ENCODE measurements at regions not wholly inside any gene's neighbourhood (a gene's known extent, or its start where the extent isn't known, plus 50 kb on each side); places are given as distances from the start of the nearest gene placed in this dataset.

DNA sequence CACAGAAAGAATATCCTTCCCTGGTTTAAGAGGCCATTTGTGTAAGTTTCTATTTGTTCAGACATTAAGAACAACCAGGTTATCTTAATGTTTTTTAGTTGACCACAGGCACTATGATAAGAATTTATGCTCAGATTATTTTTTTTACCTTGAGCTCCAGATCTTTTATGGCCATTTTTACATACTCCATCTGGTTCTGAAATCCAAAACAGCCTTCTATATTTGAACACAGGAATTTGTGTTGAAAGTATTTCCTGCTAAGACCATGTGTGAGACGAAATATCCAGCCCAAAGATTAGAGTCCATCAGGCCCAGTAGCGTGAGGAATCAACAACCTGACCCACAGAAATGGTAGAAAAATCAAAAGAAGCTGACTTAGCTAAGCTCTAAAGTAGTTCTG lies 569.9 kb upstream of the FAT3 start:
- no peaks in the 10 kb centered on the region for H3K27me3 Mint-ChIP-seq (ENCODE audit: low read depth)
- no peaks in the 10 kb centered on the region for H3K36me3 Mint-ChIP-seq (ENCODE audit: low read depth)
- DNase-seq (ENCODE audit: low spot score) = no peak
- H3K4me1 Mint-ChIP-seq (ENCODE audit: low read depth) = no peaks in the 10 kb centered on the region
- peaks cover 9% of the 10 kb centered on the region for H3K9me3 Mint-ChIP-seq
- H3K27ac Mint-ChIP-seq = no peak overlapping the region
- no peak overlapping the region for H3K4me3 Mint-ChIP-seq (ENCODE audit: low read depth)
- intact Hi-C loops (cut with micrococcal nuclease) = no loop called here

DNA sequence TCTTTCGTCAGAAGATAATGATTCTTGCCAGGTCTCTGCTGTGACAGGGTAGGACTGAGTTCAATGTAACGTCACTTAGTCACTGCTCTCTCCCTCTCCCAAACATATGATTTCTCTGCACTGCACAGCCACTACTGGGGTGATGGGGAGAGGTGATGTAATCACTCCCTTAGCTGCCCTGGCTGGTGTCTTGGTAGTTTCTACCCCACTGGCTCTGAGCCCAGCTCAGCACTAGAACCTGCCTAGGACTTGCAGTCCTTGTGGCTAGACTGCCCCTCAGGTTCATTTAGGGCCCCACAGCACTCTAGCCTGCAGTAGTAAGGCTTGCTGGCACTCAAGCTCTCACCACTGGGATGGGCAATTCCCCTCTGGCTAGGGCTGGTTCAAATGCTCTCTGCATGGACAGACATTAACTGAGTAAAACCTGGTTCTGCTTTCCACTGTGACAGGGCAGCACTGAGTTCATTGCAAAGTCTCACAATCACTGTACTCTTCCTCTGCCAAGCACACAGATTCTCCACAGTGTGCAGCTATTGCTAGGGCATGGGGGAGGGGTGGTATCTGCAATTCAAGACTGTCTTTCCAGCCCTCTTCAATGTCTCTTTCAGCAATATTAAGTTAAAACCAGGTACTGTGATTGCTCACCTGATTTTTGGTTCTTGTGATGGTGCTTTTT lies 571.4 kb upstream of the FAT3 start:
- Mint-ChIP-seq H3K27me3 (ENCODE audit: low read depth) (no peaks in the 10 kb centered on the region), H3K4me1 (ENCODE audit: low read depth) (no peaks in the 10 kb centered on the region), H3K36me3 (ENCODE audit: low read depth) (no peaks in the 10 kb centered on the region), H3K9me3 (peaks cover 9% of the 10 kb centered on the region), H3K27ac (no peak overlapping the region), H3K4me3 (ENCODE audit: low read depth) (no peak overlapping the region)
- intact Hi-C loops (cut with micrococcal nuclease) = no loop called here
- DNase-seq (ENCODE audit: low spot score) = no peak

DNA sequence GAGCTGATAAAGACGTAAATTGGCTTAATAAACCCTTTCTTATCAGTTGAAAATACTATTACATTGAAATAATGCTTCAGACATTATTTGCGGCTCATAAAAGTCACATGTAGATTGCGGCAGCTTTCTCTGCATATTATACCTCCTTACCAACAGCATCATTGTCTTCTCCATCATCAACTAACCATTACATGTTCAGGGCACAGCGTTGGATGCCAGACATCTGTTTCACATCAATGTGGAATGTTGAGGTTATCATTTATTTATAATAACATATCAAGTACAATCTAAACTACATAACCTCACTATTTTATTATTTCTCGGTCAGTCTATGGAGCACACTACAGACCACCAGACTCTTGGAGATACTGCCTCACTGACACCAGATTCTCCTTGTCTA lies 573.8 kb upstream of the FAT3 start:
- intact Hi-C loops (cut with micrococcal nuclease) = no loop called here
- no peaks in the 10 kb centered on the region for H3K4me1 Mint-ChIP-seq (ENCODE audit: low read depth)
- H3K27me3 Mint-ChIP-seq (ENCODE audit: low read depth) = no peaks in the 10 kb centered on the region
- DNase-seq (ENCODE audit: low spot score) = no peak
- H3K36me3 Mint-ChIP-seq (ENCODE audit: low read depth) = no peaks in the 10 kb centered on the region
- peaks cover 8% of the 10 kb centered on the region for H3K9me3 Mint-ChIP-seq
- H3K4me3 Mint-ChIP-seq (ENCODE audit: low read depth) = no peak overlapping the region
- H3K27ac Mint-ChIP-seq = no peak overlapping the region

DNA sequence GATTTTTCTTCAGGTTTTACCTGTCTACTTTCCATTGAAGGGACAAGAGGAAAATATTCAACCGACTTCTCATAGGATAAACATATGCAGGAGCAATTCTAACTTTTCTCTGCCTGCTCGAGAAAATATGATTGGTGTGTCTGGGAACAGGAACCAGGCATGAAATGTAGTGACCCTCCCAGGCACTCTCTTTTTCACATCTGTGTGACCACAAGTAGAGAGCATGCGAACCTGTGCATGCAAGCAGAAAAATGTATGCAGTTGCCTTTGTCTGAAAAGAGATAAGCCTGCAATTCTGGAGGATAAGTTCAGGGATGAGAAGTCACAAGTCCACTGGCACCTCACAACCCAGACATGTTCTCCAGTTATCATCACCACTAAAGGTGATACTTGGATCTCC lies 583.5 kb upstream of the FAT3 start:
- H3K4me3 Mint-ChIP-seq (ENCODE audit: low read depth) = no peak overlapping the region
- H3K36me3 Mint-ChIP-seq (ENCODE audit: low read depth) = no peaks in the 10 kb centered on the region
- intact Hi-C loops (cut with micrococcal nuclease) = no loop called here
- no peaks in the 10 kb centered on the region for H3K4me1 Mint-ChIP-seq (ENCODE audit: low read depth)
- no peaks in the 10 kb centered on the region for H3K27me3 Mint-ChIP-seq (ENCODE audit: low read depth)
- H3K27ac Mint-ChIP-seq = no peak overlapping the region
- DNase-seq (ENCODE audit: low spot score) = no peak
- H3K9me3 Mint-ChIP-seq = peaks cover 28% of the 10 kb centered on the region

DNA sequence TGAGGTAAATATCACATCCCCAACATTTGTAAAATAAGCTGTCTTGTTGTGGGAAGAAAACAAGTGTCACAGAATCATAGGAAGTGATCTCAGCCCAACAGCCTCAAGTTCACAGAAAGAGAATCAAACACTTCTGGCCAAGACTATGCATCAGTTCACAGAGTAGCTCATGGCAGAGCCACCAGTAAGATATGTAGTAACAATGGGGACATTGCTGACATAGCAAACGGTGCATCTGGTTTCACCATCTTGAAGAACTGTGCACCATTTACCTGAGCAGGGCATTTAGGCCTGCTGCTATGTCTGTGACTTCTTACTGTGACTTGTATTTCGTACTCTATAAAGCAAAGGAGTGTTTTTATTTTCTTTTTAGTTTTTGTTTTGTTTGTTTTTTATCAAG lies 585.3 kb upstream of the FAT3 start:
- no peaks in the 10 kb centered on the region for H3K4me1 Mint-ChIP-seq (ENCODE audit: low read depth)
- intact Hi-C loops (cut with micrococcal nuclease) = no loop called here
- DNase-seq (ENCODE audit: low spot score) = no peak

DNA sequence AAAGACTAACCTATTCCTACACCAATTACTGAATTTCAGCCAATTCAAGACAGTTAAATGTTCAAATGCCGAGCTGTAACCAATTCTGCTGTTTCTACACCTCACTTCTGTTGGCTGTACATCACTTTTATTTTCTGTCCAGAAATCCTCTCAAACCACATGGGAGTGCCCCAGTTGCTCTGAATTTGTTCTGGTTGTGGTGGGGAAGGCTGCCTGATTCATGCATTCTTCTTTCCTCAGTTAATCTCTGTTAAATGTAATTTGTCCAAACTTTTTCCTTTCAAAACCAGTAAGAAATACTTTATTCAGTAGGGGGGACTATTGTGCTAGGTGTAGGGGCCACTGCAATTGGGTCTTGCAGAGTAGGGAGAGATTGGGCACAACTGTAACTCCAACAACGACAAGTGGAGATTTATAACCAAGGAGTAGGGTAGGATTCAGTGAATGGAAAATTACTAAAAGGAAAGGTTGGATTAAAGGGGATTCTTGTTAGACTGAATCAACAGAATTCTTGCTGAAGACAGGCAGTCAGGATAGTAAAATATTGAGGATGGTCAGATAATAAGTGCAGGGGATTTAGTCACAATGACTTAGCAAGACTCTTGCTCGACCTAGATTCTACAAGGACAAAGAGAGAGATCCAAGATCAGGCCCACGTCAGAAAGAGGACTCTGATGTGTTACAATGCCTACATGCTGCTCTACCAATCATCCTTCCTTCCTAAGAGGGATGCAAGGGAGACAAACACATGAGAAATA lies 593.5 kb upstream of the FAT3 start:
- no peak overlapping the region for H3K4me3 Mint-ChIP-seq (ENCODE audit: low read depth)
- peaks cover 19% of the 10 kb centered on the region for H3K9me3 Mint-ChIP-seq
- H3K27me3 Mint-ChIP-seq (ENCODE audit: low read depth) = no peaks in the 10 kb centered on the region
- intact Hi-C loops (cut with micrococcal nuclease) = no loop called here
- no peak for DNase-seq (ENCODE audit: low spot score)
- no peaks in the 10 kb centered on the region for H3K36me3 Mint-ChIP-seq (ENCODE audit: low read depth)
- H3K27ac Mint-ChIP-seq = no peak overlapping the region
- H3K4me1 Mint-ChIP-seq (ENCODE audit: low read depth) = no peaks in the 10 kb centered on the region

More for the DNA sequence above, 585.3 kb upstream of the FAT3 start:
- Mint-ChIP-seq H3K27me3 (ENCODE audit: low read depth) (no peaks in the 10 kb centered on the region), H3K9me3 (peaks cover 24% of the 10 kb centered on the region), H3K27ac (no peak overlapping the region), H3K36me3 (ENCODE audit: low read depth) (no peaks in the 10 kb centered on the region), H3K4me3 (ENCODE audit: low read depth) (no peak overlapping the region)

DNA sequence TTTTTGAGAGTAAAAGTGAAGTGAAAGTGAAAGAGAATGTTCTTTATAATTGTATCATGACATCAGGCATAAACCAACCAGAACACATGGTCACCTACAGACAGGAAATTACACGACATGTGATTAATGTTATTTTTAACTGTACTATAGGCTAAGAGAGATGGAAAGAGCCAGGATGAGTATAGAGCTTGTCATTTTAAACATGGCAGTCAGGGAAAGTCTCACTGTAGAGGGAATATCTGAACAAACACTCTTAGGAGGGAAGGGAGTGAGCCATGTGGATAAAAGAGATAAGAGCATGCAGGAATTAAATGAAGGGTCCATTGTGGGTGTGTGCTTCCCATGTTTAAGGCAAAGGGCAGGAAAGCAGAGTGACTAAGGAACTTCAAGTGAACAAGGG lies 599.1 kb upstream of the FAT3 start:
- DNase-seq (ENCODE audit: low spot score) = no peak
- H3K27ac Mint-ChIP-seq = no peak overlapping the region

DNA sequence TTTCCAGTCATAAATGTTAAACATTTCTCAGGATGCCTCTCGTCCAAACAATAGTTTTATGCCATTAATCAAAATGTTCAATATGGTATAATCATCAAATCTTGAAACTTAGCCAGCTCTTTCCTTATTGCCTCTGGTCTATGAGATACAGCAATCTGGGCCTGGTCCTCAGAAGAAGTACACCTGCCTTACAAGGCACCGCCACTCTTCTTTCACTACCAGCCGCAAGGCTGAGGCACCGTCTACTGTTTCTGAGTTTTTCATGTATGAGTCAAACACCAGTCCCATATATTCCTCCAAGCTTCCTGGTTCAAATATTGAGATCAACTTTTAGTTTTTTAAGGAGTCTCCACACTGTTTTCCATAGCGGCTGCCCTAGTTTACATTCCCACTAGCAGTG lies 600.6 kb upstream of the FAT3 start:
- Mint-ChIP-seq H3K27ac (no peak overlapping the region), H3K9me3 (peaks cover 38% of the 10 kb centered on the region), H3K27me3 (ENCODE audit: low read depth) (no peaks in the 10 kb centered on the region), H3K4me3 (ENCODE audit: low read depth) (no peak overlapping the region), H3K4me1 (ENCODE audit: low read depth) (no peaks in the 10 kb centered on the region), H3K36me3 (ENCODE audit: low read depth) (no peaks in the 10 kb centered on the region)
- intact Hi-C loops (cut with micrococcal nuclease) = no loop called here
- no peak for DNase-seq (ENCODE audit: low spot score)

More for the DNA sequence above, 599.1 kb upstream of the FAT3 start:
- no peaks in the 10 kb centered on the region for H3K27me3 Mint-ChIP-seq (ENCODE audit: low read depth)
- H3K4me1 Mint-ChIP-seq (ENCODE audit: low read depth) = no peaks in the 10 kb centered on the region
- H3K9me3 Mint-ChIP-seq = peaks cover 29% of the 10 kb centered on the region
- intact Hi-C loops (cut with micrococcal nuclease) = no loop called here
- H3K4me3 Mint-ChIP-seq (ENCODE audit: low read depth) = no peak overlapping the region
- H3K36me3 Mint-ChIP-seq (ENCODE audit: low read depth) = no peaks in the 10 kb centered on the region

DNA sequence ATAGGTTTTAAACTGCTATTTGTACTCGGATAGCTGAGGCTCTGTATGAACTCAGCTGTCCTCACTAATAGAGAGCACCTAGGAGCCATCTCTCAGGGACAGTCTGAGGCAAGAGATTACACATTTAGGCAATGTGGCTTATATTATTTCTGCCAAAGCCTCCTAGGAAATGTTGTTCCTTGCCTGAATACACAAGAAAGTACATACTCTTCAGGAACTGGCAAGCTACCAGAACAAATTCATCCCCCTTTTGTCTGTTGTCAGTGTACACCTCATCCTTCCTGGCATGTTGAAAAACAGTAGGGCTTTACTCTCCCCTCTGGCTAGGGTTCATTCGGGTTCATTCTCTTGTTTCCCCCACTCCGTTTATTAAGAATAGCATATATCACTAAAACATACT lies 615.9 kb upstream of the FAT3 start:
- H3K9me3 Mint-ChIP-seq = peaks cover 36% of the 10 kb centered on the region
- H3K27me3 Mint-ChIP-seq (ENCODE audit: low read depth) = no peaks in the 10 kb centered on the region
- no peak overlapping the region for H3K27ac Mint-ChIP-seq
- DNase-seq (ENCODE audit: low spot score) = no peak
- H3K4me3 Mint-ChIP-seq (ENCODE audit: low read depth) = no peak overlapping the region
- intact Hi-C loops (cut with micrococcal nuclease) = no loop called here
- H3K36me3 Mint-ChIP-seq (ENCODE audit: low read depth) = no peaks in the 10 kb centered on the region
- H3K4me1 Mint-ChIP-seq (ENCODE audit: low read depth) = no peaks in the 10 kb centered on the region

DNA sequence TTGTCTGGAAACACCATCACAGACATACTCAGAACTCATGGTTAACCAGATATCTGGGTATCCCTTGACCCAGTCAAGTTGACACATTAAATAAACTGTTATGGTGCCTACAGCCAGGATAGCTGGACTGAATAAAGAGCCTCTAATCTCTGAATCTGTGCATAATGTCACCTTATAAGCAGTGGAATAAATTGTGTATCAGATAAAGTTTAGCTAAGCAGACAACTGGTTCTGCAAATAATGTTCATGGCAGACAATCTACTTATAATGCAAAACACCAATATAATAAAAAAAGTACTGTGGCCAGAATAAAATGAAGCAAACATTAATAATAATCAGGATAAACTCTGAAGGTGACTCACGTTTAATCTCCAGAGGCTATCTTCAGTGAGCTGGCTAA lies 628.5 kb upstream of the FAT3 start:
- Mint-ChIP-seq H3K27me3 (ENCODE audit: low read depth) (no peaks in the 10 kb centered on the region), H3K4me3 (ENCODE audit: low read depth) (no peak overlapping the region), H3K36me3 (ENCODE audit: low read depth) (no peaks in the 10 kb centered on the region), H3K4me1 (ENCODE audit: low read depth) (no peaks in the 10 kb centered on the region), H3K27ac (no peak overlapping the region), H3K9me3 (peaks cover 19% of the 10 kb centered on the region)
- intact Hi-C loops (cut with micrococcal nuclease) = no loop called here
- DNase-seq (ENCODE audit: low spot score) = no peak

DNA sequence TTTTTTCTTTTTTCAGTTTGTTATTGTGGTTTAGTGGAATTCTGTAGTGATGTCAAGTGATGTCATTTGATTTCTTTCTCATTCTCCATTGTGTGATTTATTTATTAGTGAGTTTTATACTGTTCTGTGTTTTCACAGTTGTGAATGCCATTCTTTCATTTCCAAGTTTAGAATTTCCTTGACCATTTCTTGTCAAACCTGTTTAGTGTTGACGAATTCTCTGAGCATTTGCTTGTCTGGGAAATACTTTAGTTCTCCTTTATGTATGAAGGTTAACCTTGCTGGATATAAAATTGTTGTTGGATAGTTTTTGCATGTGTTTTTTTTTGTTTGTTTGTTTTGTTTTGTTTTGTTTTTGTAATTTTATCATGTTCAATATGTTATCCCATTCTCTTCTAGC lies 633.6 kb upstream of the FAT3 start:
- Mint-ChIP-seq H3K4me1 (ENCODE audit: low read depth) (no peaks in the 10 kb centered on the region), H3K4me3 (ENCODE audit: low read depth) (no peak overlapping the region), H3K27ac (no peak overlapping the region), H3K36me3 (ENCODE audit: low read depth) (no peaks in the 10 kb centered on the region), H3K27me3 (ENCODE audit: low read depth) (no peaks in the 10 kb centered on the region), H3K9me3 (peaks cover 61% of the 10 kb centered on the region)
- intact Hi-C loops (cut with micrococcal nuclease) = no loop called here
- DNase-seq (ENCODE audit: low spot score) = no peak

DNA sequence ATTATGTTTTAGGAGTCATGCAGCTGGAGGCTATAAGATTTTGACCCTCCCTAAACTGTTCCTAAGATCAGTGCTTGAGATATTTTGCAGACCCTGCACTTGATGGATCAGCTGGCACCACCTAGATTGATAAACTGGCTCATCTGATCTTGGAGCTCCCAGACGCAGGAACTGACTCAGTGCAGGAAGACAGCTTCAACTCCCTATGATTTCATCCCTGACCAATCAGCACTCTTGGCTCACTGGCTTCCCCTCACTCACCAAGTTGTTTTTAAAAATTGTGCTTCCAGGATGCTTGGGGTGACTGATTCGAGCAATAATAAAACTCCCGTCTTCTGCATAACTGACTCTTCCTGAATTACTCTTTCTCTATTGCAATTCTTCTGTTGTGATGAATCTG lies 637.5 kb upstream of the FAT3 start:
- peaks cover 74% of the 10 kb centered on the region for H3K9me3 Mint-ChIP-seq
- no peaks in the 10 kb centered on the region for H3K4me1 Mint-ChIP-seq (ENCODE audit: low read depth)
- no peak overlapping the region for H3K27ac Mint-ChIP-seq
- H3K36me3 Mint-ChIP-seq (ENCODE audit: low read depth) = no peaks in the 10 kb centered on the region
- H3K4me3 Mint-ChIP-seq (ENCODE audit: low read depth) = no peak overlapping the region
- no peaks in the 10 kb centered on the region for H3K27me3 Mint-ChIP-seq (ENCODE audit: low read depth)
- intact Hi-C loops (cut with micrococcal nuclease) = no loop called here
- DNase-seq (ENCODE audit: low spot score) = no peak

DNA sequence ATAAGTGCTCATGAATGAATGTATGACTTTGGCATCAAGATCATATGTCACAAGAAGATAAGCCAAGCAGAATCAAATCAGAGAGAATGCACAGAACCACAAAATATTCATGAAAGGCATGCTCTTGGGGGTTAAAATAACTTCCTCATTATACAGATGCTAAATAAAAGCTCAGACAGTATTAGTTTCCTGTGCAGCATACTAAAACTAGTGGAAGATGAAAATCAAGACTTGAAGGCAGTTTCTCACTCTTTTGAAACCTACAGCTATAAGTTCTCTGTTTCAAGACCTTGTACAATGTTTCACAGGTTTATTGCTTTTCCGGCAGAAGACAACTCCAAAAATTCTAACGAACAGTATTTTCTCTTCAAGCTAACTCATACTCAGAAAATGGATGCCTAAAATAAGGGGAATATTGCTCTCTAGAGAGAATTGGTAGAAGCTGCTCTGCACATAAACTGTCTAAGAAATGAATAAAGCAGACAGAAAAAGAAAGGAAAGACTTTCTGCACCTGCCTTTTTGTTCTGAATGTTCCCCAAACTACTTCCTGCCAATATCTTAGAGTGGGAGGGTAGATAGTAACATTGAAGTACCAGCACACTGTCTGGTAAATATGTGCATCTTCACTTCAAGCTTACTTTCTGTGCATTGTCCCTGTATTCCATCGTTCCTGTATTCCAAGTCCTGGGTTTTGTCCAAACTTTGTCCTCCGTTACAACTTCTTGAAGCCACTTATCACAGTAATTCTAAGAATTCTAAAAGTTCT lies 639.4 kb upstream of the FAT3 start:
- H3K27me3 Mint-ChIP-seq (ENCODE audit: low read depth) = no peaks in the 10 kb centered on the region
- H3K9me3 Mint-ChIP-seq = peaks cover 65% of the 10 kb centered on the region
- no peaks in the 10 kb centered on the region for H3K4me1 Mint-ChIP-seq (ENCODE audit: low read depth)
- intact Hi-C loops (cut with micrococcal nuclease) = no loop called here
- no peak overlapping the region for H3K27ac Mint-ChIP-seq
- H3K4me3 Mint-ChIP-seq (ENCODE audit: low read depth) = no peak overlapping the region
- H3K36me3 Mint-ChIP-seq (ENCODE audit: low read depth) = no peaks in the 10 kb centered on the region
- DNase-seq (ENCODE audit: low spot score) = no peak
